ENCODE measurements at regions not wholly inside any gene's neighbourhood (a gene's known extent, or its start where the extent isn't known, plus 50 kb on each side); places are given as distances from the start of the nearest gene placed in this dataset.

GRCh38 chr2:153667475-153667874, 188.9 kb upstream of the RPRM start:
- Mint-ChIP-seq H3K9me3 (no peaks in the 10 kb centered on the region), H3K4me1 (no peaks in the 10 kb centered on the region), H3K27me3 (no peaks in the 10 kb centered on the region), H3K27ac (no peak overlapping the region), H3K4me3 (no peak overlapping the region), H3K36me3 (no peaks in the 10 kb centered on the region)
- no peak for ATAC-seq

DNA sequence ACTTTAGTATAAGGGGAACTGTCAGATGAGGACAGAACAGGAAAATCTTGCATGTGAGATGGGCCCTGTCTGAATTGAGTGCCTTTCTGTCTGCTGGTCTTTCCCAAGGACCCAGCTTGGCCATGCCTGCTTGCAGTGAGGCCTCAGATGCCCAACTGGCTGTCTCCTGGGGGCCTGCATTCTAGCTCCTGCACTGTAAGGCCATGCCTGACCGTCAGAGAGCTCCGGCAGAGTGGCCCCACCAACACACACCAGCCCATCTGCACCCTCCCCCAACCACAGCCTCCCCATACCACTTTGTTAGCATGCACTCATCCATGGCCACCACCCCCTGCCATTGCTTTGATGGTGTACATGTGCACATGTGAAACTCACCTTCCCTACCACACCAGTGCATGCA, 190.4 kb upstream of the RPRM start:
- H3K4me3 Mint-ChIP-seq, result no peak overlapping the region
- no peaks in the 10 kb centered on the region for H3K36me3 Mint-ChIP-seq
- ATAC-seq, result no peak
- no peaks in the 10 kb centered on the region for H3K27me3 Mint-ChIP-seq
- H3K9me3 Mint-ChIP-seq, result peaks cover 6% of the 10 kb centered on the region
- H3K4me1 Mint-ChIP-seq, result no peaks in the 10 kb centered on the region
- no peak overlapping the region for H3K27ac Mint-ChIP-seq

GRCh38 chr2:153710128-153710527, 161.6 kb upstream of the GALNT13 start:
- no peak for ATAC-seq
- no peaks in the 10 kb centered on the region for H3K4me1 Mint-ChIP-seq
- H3K36me3 Mint-ChIP-seq, result no peaks in the 10 kb centered on the region
- no peaks in the 10 kb centered on the region for H3K9me3 Mint-ChIP-seq
- no peak overlapping the region for H3K27ac Mint-ChIP-seq
- H3K27me3 Mint-ChIP-seq, result no peaks in the 10 kb centered on the region
- H3K4me3 Mint-ChIP-seq, result no peak overlapping the region

DNA sequence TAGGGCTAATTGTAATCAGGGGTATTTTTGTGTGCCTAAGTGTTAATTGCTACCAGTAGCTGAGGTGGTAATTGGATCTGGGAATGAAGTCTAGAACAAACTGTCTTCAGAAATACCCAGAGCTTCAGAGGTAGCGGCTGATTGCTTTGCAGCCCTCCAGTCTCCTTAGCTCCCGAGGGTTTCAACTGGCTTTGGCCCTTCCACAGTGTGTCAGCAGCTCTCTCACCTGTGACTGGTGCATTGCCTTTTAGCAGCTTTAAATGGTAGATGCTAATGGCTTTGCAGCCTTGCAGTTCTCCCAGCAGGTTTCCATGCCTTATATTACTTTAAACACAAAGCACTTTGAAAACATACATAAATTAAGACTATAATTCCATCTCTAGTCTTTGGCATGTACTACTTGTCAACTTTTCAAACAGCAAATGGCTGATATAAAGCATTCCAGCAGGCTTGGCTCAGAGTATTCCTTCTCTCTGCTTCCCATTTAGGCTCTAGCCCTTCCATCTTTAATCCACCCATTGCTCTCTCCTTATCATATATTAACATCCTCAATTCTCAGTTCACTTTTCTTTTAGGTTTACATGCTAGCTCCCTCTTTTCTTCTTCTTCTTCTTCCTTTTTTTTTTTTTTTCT, 156.4 kb upstream of the GALNT13 start:
- no peaks in the 10 kb centered on the region for H3K4me1 Mint-ChIP-seq
- no peak overlapping the region for H3K4me3 Mint-ChIP-seq
- no peaks in the 10 kb centered on the region for H3K36me3 Mint-ChIP-seq
- H3K27me3 Mint-ChIP-seq, result no peaks in the 10 kb centered on the region
- no peak overlapping the region for H3K27ac Mint-ChIP-seq
- ATAC-seq, result no peak
- no peaks in the 10 kb centered on the region for H3K9me3 Mint-ChIP-seq

- no peak for ATAC-seq
- Mint-ChIP-seq H3K27me3 (no peaks in the 10 kb centered on the region), H3K36me3 (no peaks in the 10 kb centered on the region)
These were observed 154.7 kb upstream of the GALNT13 start for GRCh38 chr2:153717060-153717459.

DNA sequence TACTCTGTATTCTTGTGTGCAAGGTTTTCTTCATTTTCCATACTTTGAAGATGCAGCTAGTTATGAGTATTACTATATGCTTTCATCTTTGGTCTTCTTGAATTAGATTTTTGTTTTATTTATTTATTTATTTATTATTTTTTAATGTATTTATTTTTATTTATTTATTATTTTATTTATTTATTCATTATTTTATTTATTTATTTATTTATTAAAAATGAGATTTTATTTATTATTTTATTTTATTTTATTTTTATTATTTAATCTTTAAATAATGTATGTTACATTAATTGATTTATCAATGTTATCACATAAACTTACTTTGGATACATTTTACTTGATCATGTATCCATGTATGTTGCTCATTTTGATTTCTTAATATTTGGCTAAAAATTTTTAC, 132.3 kb upstream of the GALNT13 start:
- no peak for ATAC-seq
- H3K4me3 Mint-ChIP-seq, result no peak overlapping the region
- H3K36me3 Mint-ChIP-seq, result no peaks in the 10 kb centered on the region
- no peaks in the 10 kb centered on the region for H3K27me3 Mint-ChIP-seq
- H3K27ac Mint-ChIP-seq, result no peak overlapping the region
- H3K9me3 Mint-ChIP-seq, result peaks cover 8% of the 10 kb centered on the region
- H3K4me1 Mint-ChIP-seq, result no peaks in the 10 kb centered on the region

More at GRCh38 chr2:153717060-153717459, 154.7 kb upstream of the GALNT13 start:
- H3K27ac Mint-ChIP-seq, result no peak overlapping the region
- no peaks in the 10 kb centered on the region for H3K9me3 Mint-ChIP-seq
- H3K4me1 Mint-ChIP-seq, result no peaks in the 10 kb centered on the region
- no peak overlapping the region for H3K4me3 Mint-ChIP-seq

GRCh38 chr2:153761936-153762335, 109.8 kb upstream of the GALNT13 start:
- H3K27me3 Mint-ChIP-seq, result no peaks in the 10 kb centered on the region
- no peak for ATAC-seq
- H3K36me3 Mint-ChIP-seq, result no peaks in the 10 kb centered on the region
- H3K27ac Mint-ChIP-seq, result no peak overlapping the region
- H3K4me1 Mint-ChIP-seq, result no peaks in the 10 kb centered on the region
- peaks cover 19% of the 10 kb centered on the region for H3K9me3 Mint-ChIP-seq
- no peak overlapping the region for H3K4me3 Mint-ChIP-seq

- no peaks in the 10 kb centered on the region for H3K4me1 Mint-ChIP-seq
- no peaks in the 10 kb centered on the region for H3K27me3 Mint-ChIP-seq
- no peak overlapping the region for H3K4me3 Mint-ChIP-seq
- no peak for ATAC-seq
- H3K36me3 Mint-ChIP-seq, result no peaks in the 10 kb centered on the region
- H3K27ac Mint-ChIP-seq, result no peak overlapping the region
- peaks cover 31% of the 10 kb centered on the region for H3K9me3 Mint-ChIP-seq
These were observed 105.3 kb upstream of the GALNT13 start for GRCh38 chr2:153766415-153766814.

- H3K9me3 Mint-ChIP-seq, result peaks cover 22% of the 10 kb centered on the region
These were observed 101.2 kb upstream of the GALNT13 start for GRCh38 chr2:153770359-153770991.

GRCh38 chr2:153780241-153780640, 91.5 kb upstream of the GALNT13 start:
- no peak for ATAC-seq
- H3K27ac Mint-ChIP-seq, result no peak overlapping the region
- no peaks in the 10 kb centered on the region for H3K9me3 Mint-ChIP-seq
- no peaks in the 10 kb centered on the region for H3K36me3 Mint-ChIP-seq
- H3K4me1 Mint-ChIP-seq, result no peaks in the 10 kb centered on the region
- no peaks in the 10 kb centered on the region for H3K27me3 Mint-ChIP-seq
- no peak overlapping the region for H3K4me3 Mint-ChIP-seq

More at GRCh38 chr2:153770359-153770991, 101.2 kb upstream of the GALNT13 start:
- no peaks in the 10 kb centered on the region for H3K36me3 Mint-ChIP-seq
- no peak for ATAC-seq
- H3K27ac Mint-ChIP-seq, result no peak overlapping the region
- no peaks in the 10 kb centered on the region for H3K27me3 Mint-ChIP-seq
- no peak overlapping the region for H3K4me3 Mint-ChIP-seq
- H3K4me1 Mint-ChIP-seq, result no peaks in the 10 kb centered on the region

DNA sequence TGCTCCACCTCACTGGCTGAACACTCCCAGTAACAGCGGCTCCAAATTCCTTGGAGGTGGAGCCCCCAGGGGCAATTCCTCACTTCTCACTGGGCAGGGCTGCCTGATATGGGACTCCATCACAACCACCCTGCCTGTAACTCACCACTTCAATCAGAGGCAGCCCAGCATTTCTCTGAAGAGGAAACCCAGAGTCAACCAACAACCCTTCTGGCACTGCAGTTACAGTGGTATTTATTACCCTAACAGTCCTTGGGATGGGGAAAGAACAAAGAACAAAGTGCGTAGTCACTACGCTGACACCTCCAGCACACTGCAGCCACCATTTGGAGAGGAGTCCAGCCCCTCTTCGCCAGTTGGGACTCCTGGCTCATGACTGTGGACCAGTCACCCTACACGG, 85.7 kb upstream of the GALNT13 start:
- no peaks in the 10 kb centered on the region for H3K4me1 Mint-ChIP-seq

DNA sequence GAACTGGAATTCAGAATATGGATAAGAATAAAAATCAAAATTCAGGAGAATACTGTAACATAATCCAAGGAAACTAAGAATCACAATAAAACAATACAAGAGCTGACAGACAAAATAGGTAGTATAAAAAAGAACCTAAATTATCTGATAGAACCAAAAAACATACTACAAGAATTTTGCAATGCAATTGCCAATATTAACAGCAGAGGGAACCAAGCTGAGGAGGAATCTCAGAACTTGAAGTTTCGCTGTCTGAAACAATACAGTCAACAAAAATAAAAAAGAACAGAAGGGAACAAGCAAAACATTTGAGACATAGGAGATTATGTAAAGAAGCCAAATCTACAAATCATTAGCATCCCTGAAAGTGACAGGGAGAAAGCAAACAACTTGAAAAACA, 84.1 kb upstream of the GALNT13 start:
- Mint-ChIP-seq H3K4me1 (no peaks in the 10 kb centered on the region), H3K4me3 (no peak overlapping the region), H3K9me3 (peaks cover 13% of the 10 kb centered on the region), H3K27ac (no peak overlapping the region), H3K27me3 (no peaks in the 10 kb centered on the region), H3K36me3 (no peaks in the 10 kb centered on the region)
- no peak for ATAC-seq

More for the DNA sequence above, 85.7 kb upstream of the GALNT13 start:
- peaks cover 7% of the 10 kb centered on the region for H3K9me3 Mint-ChIP-seq
- no peaks in the 10 kb centered on the region for H3K36me3 Mint-ChIP-seq
- ATAC-seq, result no peak
- H3K4me3 Mint-ChIP-seq, result no peak overlapping the region
- H3K27me3 Mint-ChIP-seq, result no peaks in the 10 kb centered on the region
- no peak overlapping the region for H3K27ac Mint-ChIP-seq

- H3K27me3 Mint-ChIP-seq, result no peaks in the 10 kb centered on the region
- no peak overlapping the region for H3K4me3 Mint-ChIP-seq
- ATAC-seq, result no peak
- H3K9me3 Mint-ChIP-seq, result no peaks in the 10 kb centered on the region
- H3K27ac Mint-ChIP-seq, result no peak overlapping the region
- no peaks in the 10 kb centered on the region for H3K36me3 Mint-ChIP-seq
- H3K4me1 Mint-ChIP-seq, result no peaks in the 10 kb centered on the region
These were observed 69.1 kb upstream of the GALNT13 start for GRCh38 chr2:153802671-153803070.

DNA sequence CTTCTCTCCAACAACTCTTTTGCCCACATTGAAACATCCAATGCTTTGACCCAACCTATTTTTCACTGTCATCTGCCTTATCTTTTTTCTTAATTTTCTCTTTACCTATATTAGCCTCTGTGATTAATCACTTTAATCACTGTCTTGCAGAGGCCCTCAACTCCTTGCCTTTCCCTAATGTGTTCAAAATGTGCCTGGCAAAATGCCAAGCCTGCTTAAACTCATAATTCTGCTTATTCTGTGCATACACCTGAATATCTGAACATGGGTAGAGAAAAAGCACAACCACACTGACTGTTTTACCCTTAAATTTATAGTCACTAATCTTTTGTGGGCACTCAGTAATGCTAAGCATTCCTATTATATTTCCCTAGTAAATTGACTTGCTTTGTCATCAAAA, 63.0 kb upstream of the GALNT13 start:
- Mint-ChIP-seq H3K9me3 (peaks cover 2% of the 10 kb centered on the region), H3K4me3 (no peak overlapping the region), H3K4me1 (no peaks in the 10 kb centered on the region), H3K36me3 (no peaks in the 10 kb centered on the region), H3K27me3 (no peaks in the 10 kb centered on the region), H3K27ac (no peak overlapping the region)
- no peak for ATAC-seq

DNA sequence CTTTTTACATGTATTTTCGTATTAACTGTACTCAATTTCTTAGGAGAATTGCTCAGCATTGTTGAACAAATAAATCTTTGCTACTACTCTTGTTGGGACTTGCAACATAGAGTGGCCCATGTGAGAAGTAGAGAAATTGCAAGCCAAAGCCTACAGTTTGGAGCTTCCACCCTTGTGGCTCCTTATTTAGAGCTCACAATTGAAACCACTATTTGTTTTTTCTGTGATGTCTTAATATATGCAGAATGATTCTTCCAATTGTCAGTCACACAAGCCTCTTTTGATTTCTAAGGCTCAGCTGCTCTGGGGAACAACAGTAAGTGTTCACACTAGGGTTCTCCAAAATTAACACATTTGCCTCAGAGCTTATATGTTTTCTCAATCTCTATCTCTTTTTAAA, 60.2 kb upstream of the GALNT13 start:
- H3K27ac Mint-ChIP-seq, result no peak overlapping the region
- H3K4me1 Mint-ChIP-seq, result no peaks in the 10 kb centered on the region
- peaks cover 4% of the 10 kb centered on the region for H3K9me3 Mint-ChIP-seq
- no peaks in the 10 kb centered on the region for H3K27me3 Mint-ChIP-seq
- ATAC-seq, result no peak
- no peak overlapping the region for H3K4me3 Mint-ChIP-seq
- H3K36me3 Mint-ChIP-seq, result no peaks in the 10 kb centered on the region

- Mint-ChIP-seq H3K4me1 (no peaks in the 10 kb centered on the region), H3K27me3 (no peaks in the 10 kb centered on the region), H3K9me3 (peaks cover 7% of the 10 kb centered on the region), H3K36me3 (no peaks in the 10 kb centered on the region), H3K27ac (no peak overlapping the region), H3K4me3 (no peak overlapping the region)
- ATAC-seq, result no peak
These were observed 59.1 kb upstream of the GALNT13 start for GRCh38 chr2:153812632-153813031.
